Immature natural killer cell (primary cell): ENCODE measurements at regions not wholly inside any gene's neighbourhood (a gene's known extent, or its start where the extent isn't known, plus 50 kb on each side); places are given as distances from the start of the nearest gene placed in this dataset.

Experiments
- DNase-seq, 3 donors: peaks; one replicate each; pipeline ENCODE4 v3.0.0; 2022; ENCODE audit warnings: mixed read lengths in 1 of 3
- H3K27ac Mint-ChIP-seq, 6 donors: one replicate each; pipeline ENCODE4 v1.8.0; 2020; ENCODE audit warnings: mixed read lengths in 6 of 6, mild to moderate bottlenecking in 5 of 6, inconsistent platforms in 4 of 6, moderate library complexity in 3 of 6
- H3K27me3 Mint-ChIP-seq, 3 donors: one replicate each; pipeline ENCODE4 v1.8.0; 2020 to 2021; ENCODE audit warnings: low read depth in 3 of 3, mild to moderate bottlenecking in 3 of 3, mixed read lengths in 3 of 3, moderate library complexity in 3 of 3, inconsistent platforms in 1 of 3
- H3K36me3 Mint-ChIP-seq, 3 donors: one replicate each; pipeline ENCODE4 v1.8.0; 2020; ENCODE audit warnings: mixed read lengths in 3 of 3, inconsistent platforms in 2 of 3, mild to moderate bottlenecking in 2 of 3
- H3K4me1 Mint-ChIP-seq, 2 donors: one replicate each; pipeline ENCODE4 v1.8.0; 2020; ENCODE audit warnings: inconsistent platforms in 2 of 2, mild to moderate bottlenecking in 2 of 2, mixed read lengths in 2 of 2, moderate library complexity in 1 of 2
- H3K4me3 Mint-ChIP-seq, 5 donors: one replicate each; pipeline ENCODE4 v1.8.0; 2020; ENCODE audit warnings: mild to moderate bottlenecking in 5 of 5, mixed read lengths in 5 of 5, inconsistent platforms in 3 of 5, moderate library complexity in 3 of 5
- H3K9me3 Mint-ChIP-seq, 6 donors: one replicate each; pipeline ENCODE4 v1.8.0; 2020; ENCODE audit warnings: mild to moderate bottlenecking in 6 of 6, mixed read lengths in 6 of 6, inconsistent platforms in 4 of 6, moderate library complexity in 3 of 6

- Mint-ChIP-seq H3K9me3 (no peaks in the 10 kb centered on the region), H3K27ac (peak overlapping the region in 1 of 6 donors; percentile 8), H3K4me1 (peaks cover 11 to 15% of the 10 kb centered on the region in 2 donors), H3K27me3 (peaks cover 2 to 8% (median 7%) of the 10 kb centered on the region in 3 donors), H3K36me3 (no peaks in the 10 kb centered on the region), H3K4me3 (peak overlapping the region in 3 of 5 donors; percentile 30 to 48 (median 34))
- peak; percentile 6 to 48 (median 31) for DNase-seq
Observed at GRCh38 chr2:239695728-239696240, 295.0 kb upstream of the HDAC4 start.

DNA sequence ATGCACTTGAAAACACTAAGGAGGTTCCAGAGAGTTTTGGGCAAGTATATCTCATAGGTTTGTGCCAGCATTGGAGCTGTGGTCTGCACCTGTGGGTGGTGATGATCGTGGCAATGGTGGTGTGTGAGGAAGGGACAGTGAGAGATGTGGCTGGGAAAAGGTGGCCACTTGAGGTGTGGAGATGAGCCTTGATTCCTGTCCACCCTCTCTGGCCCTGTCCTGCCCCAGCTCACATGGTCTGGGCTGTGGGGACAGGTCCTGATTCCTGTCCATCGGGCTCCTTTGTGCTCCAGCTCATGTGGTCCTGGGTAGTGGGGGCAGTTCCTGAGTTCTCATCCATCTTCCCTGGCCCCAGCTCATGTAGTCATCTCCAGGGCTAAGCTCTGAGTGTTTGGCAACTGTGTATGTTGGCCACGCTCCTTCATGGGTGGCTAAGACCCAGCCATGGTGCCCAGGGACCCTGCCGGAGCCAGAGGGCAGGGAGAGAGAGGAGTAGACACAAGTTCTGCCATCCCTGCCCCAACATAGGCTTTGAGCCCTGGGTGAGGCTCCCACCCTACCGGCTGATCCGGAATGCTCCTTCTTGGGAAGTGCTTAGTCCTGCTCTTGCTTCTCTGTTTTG, 294.4 kb upstream of the HDAC4 start:
- H3K4me3 Mint-ChIP-seq = peak overlapping the region in 2 of 5 donors; percentile 30 to 48
- no peaks in the 10 kb centered on the region for H3K36me3 Mint-ChIP-seq
- H3K9me3 Mint-ChIP-seq = no peaks in the 10 kb centered on the region

GRCh38 chr2:239694487-239694886, 293.7 kb upstream of the HDAC4 start:
- DNase-seq = no peak
- H3K36me3 Mint-ChIP-seq = no peaks in the 10 kb centered on the region

More for the DNA sequence above, 294.4 kb upstream of the HDAC4 start:
- Mint-ChIP-seq H3K27ac (no peak overlapping the region), H3K4me1 (peaks cover 11 to 15% of the 10 kb centered on the region in 2 donors), H3K27me3 (peaks cover 2 to 8% (median 7%) of the 10 kb centered on the region in 3 donors)
- no peak for DNase-seq

GRCh38 chr2:239693761-239694415, 293.1 kb upstream of the HDAC4 start:
- no peak overlapping the region for H3K27ac Mint-ChIP-seq
- H3K9me3 Mint-ChIP-seq = no peaks in the 10 kb centered on the region
- no peak overlapping the region for H3K4me3 Mint-ChIP-seq
- no peak for DNase-seq
- peaks cover 2 to 8% (median 7%) of the 10 kb centered on the region in 3 donors for H3K27me3 Mint-ChIP-seq
- H3K36me3 Mint-ChIP-seq = no peaks in the 10 kb centered on the region
- peaks cover 11 to 15% of the 10 kb centered on the region in 2 donors for H3K4me1 Mint-ChIP-seq

More at GRCh38 chr2:239694487-239694886, 293.7 kb upstream of the HDAC4 start:
- H3K27ac Mint-ChIP-seq = no peak overlapping the region
- peaks cover 11 to 15% of the 10 kb centered on the region in 2 donors for H3K4me1 Mint-ChIP-seq
- H3K9me3 Mint-ChIP-seq = no peaks in the 10 kb centered on the region
- H3K27me3 Mint-ChIP-seq = peaks cover 2 to 8% (median 7%) of the 10 kb centered on the region in 3 donors
- H3K4me3 Mint-ChIP-seq = no peak overlapping the region

DNA sequence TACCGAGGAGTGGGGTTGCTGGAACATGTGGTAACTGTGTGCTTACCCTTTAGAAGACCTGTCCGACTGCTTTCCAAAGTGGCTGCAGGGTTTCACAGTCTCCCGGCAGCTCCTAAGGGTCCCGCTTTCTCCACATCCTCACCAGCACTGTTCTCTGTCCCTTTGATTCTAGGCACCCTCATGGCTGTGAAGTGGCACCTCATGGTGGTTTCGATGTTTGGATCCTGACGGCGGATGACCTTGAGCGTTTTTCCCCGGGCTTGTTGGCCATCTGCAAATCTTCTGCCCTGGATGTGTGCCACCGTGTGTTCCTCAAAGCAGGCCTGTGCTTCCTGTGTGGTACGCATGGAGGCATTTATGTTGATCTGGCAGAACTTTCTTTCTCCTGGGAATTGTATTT, 292.5 kb upstream of the HDAC4 start:
- no peak for DNase-seq
- Mint-ChIP-seq H3K27ac (no peak overlapping the region), H3K4me1 (peaks cover 11 to 15% of the 10 kb centered on the region in 2 donors), H3K9me3 (no peaks in the 10 kb centered on the region), H3K27me3 (peaks cover 2 to 8% (median 7%) of the 10 kb centered on the region in 3 donors), H3K36me3 (no peaks in the 10 kb centered on the region), H3K4me3 (no peak overlapping the region)

GRCh38 chr2:239692919-239693318, 292.1 kb upstream of the HDAC4 start:
- Mint-ChIP-seq H3K27me3 (peaks cover 2 to 8% (median 7%) of the 10 kb centered on the region in 3 donors), H3K4me3 (no peak overlapping the region)

GRCh38 chr2:239692362-239692851, 291.6 kb upstream of the HDAC4 start:
- peaks cover 2 to 12% (median 6%) of the 10 kb centered on the region in 3 donors for H3K27me3 Mint-ChIP-seq
- H3K36me3 Mint-ChIP-seq = no peaks in the 10 kb centered on the region

More at GRCh38 chr2:239692919-239693318, 292.1 kb upstream of the HDAC4 start:
- Mint-ChIP-seq H3K27ac (no peak overlapping the region), H3K9me3 (no peaks in the 10 kb centered on the region), H3K36me3 (no peaks in the 10 kb centered on the region), H3K4me1 (peaks cover 11 to 15% of the 10 kb centered on the region in 2 donors)
- no peak for DNase-seq

DNA sequence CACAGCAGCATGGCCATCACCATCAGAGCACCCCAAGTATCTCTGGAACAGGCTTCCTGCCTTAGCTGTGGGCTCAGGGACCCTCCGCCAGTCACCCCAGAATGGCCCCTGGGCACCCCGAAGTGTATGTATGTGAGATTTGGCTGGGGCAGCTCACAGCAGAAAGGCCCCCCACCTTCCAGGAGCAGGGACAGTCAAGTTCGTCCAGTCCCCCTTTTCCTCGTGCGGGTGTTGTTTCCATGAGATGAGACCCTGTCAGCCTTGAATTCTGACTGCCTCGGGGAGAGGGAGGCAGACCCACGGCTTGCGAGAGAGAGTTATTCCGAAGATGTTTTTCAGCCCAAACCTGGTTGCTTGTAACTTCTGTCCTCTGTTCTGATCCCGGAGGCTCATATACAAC, 290.9 kb upstream of the HDAC4 start:
- Mint-ChIP-seq H3K9me3 (no peaks in the 10 kb centered on the region), H3K4me3 (no peak overlapping the region), H3K4me1 (peaks cover 11 to 15% of the 10 kb centered on the region in 2 donors)

More at GRCh38 chr2:239692362-239692851, 291.6 kb upstream of the HDAC4 start:
- DNase-seq = no peak
- Mint-ChIP-seq H3K27ac (no peak overlapping the region), H3K4me1 (peaks cover 11 to 15% of the 10 kb centered on the region in 2 donors), H3K4me3 (no peak overlapping the region), H3K9me3 (no peaks in the 10 kb centered on the region)

DNA sequence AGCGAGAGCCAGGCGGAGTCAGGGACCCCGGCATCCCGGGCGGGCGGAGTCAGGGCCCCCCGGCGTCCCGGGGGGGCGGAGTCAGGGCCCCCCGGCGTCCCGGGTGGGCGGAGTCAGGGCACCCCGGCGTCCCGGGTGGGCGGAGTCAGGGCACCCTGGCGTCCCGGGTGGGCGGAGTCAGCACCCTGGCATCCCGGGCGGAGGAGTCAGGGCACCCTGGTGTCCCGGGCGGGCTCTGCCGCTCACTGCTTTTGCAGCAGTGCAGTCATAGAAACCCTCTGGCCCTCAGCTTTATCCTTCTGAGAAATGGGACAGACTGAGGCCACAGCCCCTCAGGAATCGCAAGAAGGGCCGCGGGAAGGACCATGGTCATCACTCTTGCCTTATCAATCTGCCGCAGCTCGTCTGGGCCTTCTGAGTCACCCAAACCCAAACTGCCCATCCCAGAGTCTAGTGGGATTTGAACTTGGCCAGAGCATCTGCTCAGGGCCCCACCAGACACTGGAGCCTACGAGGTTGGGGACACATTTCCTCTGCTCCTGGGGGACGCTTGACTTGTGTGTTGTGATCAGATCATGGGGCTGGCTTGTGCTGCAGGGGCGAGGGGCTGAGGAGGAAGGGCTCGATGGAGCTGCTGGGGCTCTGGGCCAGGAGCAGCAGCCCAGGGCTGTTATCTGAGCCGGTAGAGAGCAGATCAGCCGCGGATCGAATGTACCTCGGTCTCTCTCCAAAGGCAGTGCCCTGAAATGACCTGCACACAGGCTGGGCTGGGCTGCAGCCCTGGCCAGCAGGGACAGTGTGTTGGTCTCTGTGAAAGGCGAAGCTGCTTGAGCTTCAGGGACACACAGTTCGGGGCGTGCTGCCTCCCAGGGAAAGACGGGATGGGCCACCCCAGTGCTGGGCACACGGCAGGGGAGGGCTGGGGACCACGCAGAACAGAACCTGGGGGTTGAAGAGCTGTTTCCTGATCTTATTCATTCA, 290.1 kb upstream of the HDAC4 start:
- no peaks in the 10 kb centered on the region for H3K9me3 Mint-ChIP-seq
- H3K27me3 Mint-ChIP-seq = peaks cover 2 to 17% (median 4%) of the 10 kb centered on the region in 3 donors
- peaks cover 7 to 8% of the 10 kb centered on the region in 2 donors for H3K4me1 Mint-ChIP-seq
- no peaks in the 10 kb centered on the region for H3K36me3 Mint-ChIP-seq
- no peak for DNase-seq
- H3K4me3 Mint-ChIP-seq = no peak overlapping the region
- peak overlapping the region in 1 of 6 donors; percentile 24 for H3K27ac Mint-ChIP-seq

More for the DNA sequence above, 290.9 kb upstream of the HDAC4 start:
- DNase-seq = no peak
- peaks cover 2 to 12% (median 4%) of the 10 kb centered on the region in 3 donors for H3K27me3 Mint-ChIP-seq
- no peaks in the 10 kb centered on the region for H3K36me3 Mint-ChIP-seq
- no peak overlapping the region for H3K27ac Mint-ChIP-seq

DNA sequence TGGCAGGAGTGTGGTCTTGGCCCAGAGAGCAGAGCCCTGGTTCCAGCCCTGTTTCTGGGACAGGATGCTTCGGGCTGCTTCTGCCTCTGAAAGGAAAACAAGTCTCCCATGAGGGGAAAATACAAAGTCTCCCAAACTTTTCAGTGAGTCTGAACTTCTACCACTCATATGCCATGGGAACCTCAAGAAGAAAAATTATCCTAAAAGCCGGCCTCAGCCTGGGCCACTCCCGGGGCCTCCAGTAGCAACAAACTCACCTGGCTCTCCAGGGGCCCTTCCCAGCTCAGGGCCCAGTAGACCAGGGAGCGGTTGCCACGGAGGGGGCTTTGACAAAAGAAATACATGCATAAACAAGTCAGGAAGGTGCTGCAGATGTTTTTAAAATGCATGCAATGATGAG, 289.2 kb upstream of the HDAC4 start:
- H3K9me3 Mint-ChIP-seq = no peaks in the 10 kb centered on the region
- H3K27me3 Mint-ChIP-seq = peaks cover 2 to 13% (median 2%) of the 10 kb centered on the region in 3 donors
- no peak overlapping the region for H3K27ac Mint-ChIP-seq
- H3K4me3 Mint-ChIP-seq = no peak overlapping the region
- H3K4me1 Mint-ChIP-seq = no peaks in the 10 kb centered on the region
- no peaks in the 10 kb centered on the region for H3K36me3 Mint-ChIP-seq
- no peak for DNase-seq

DNA sequence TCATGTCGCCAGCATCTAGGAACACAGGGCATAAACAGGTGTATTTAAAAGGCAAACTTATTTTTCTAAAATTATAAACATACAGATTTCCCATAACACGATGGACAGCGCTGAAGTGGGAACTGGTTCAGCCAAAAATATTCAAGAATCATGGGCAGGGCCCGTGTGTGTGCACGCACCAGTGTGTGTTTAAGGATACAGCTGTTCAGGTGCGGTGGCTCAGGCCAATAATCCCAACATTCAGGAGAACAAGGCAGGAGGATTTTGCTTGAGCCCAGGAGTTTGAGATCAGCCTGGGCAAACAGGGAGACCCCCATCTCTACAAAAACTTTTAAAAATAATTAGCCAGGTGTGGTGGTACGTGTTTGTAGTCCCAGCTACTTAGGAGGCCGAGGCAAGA, 288.6 kb upstream of the HDAC4 start:
- no peak for DNase-seq
- Mint-ChIP-seq H3K9me3 (no peaks in the 10 kb centered on the region), H3K4me3 (no peak overlapping the region), H3K36me3 (no peaks in the 10 kb centered on the region), H3K27me3 (peaks cover 2 to 13% (median 2%) of the 10 kb centered on the region in 3 donors), H3K4me1 (no peaks in the 10 kb centered on the region), H3K27ac (no peak overlapping the region)

- H3K27me3 Mint-ChIP-seq = peaks cover 2 to 13% (median 5%) of the 10 kb centered on the region in 3 donors
- no peak overlapping the region for H3K27ac Mint-ChIP-seq
- no peaks in the 10 kb centered on the region for H3K36me3 Mint-ChIP-seq
- H3K4me1 Mint-ChIP-seq = no peaks in the 10 kb centered on the region
- H3K4me3 Mint-ChIP-seq = no peak overlapping the region
- H3K9me3 Mint-ChIP-seq = no peaks in the 10 kb centered on the region
- no peak for DNase-seq
Observed at GRCh38 chr2:239688840-239689239, 288.0 kb upstream of the HDAC4 start.

- Mint-ChIP-seq H3K27me3 (peaks cover 3 to 13% (median 7%) of the 10 kb centered on the region in 3 donors), H3K36me3 (no peaks in the 10 kb centered on the region), H3K4me1 (no peaks in the 10 kb centered on the region), H3K27ac (no peak overlapping the region), H3K9me3 (no peaks in the 10 kb centered on the region), H3K4me3 (no peak overlapping the region)
- DNase-seq = no peak
Observed at GRCh38 chr2:239688122-239688681, 287.4 kb upstream of the HDAC4 start.
